ENCODE measurements at regions not wholly inside any gene's neighbourhood (a gene's known extent, or its start where the extent isn't known, plus 50 kb on each side); places are given as distances from the start of the nearest gene placed in this dataset.

DNA sequence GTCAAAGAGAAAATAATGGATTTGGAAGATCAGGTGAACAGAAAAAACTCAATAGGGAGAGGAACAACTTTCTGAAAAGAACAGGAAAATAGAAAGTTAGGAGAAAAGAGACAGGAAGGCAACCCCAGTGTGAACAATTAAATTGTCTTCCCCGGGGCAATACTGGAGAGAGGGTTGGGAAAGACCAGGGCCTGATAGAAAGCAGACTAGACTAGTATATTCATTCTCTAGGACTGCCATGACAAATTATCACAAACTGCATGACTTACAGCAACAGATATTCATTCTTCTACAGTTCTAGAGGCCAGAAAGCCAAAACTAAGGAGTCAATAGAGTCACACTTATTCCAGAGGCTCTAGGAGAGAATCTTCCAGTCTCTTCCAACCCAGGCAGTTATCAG lies 482.8 kb downstream of the SOX6 start:
- Histone ChIP-seq H2BK15ac (ENCODE audit: low read depth, low read length) (no peak overlapping the region), H2AK5ac (ENCODE audit: insufficient read length, low read length) (no peak overlapping the region), H3K23ac (ENCODE audit: insufficient read length, low read depth, low read length) (no peak overlapping the region), H2BK120ac (ENCODE audit: low read depth, low read length, poor library complexity, severe bottlenecking) (no peak overlapping the region), H2BK20ac (ENCODE audit: low read depth, low read length, poor library complexity, severe bottlenecking) (no peak overlapping the region), H3K27me3 (ENCODE audit: insufficient read depth, low read length) (no peaks in the 10 kb centered on the region), H2BK5ac (ENCODE audit: insufficient read length, low read length) (no peak overlapping the region), H2BK12ac (ENCODE audit: insufficient read length, low read depth, low read length) (no peak overlapping the region), H3K9me3 (ENCODE audit: control insufficient read depth, low read depth, low read length) (no peaks in the 10 kb centered on the region), H3K79me2 (ENCODE audit: insufficient read depth, low read length) (no peaks in the 10 kb centered on the region), H4K5ac (ENCODE audit: insufficient read length, low read depth, low read length) (no peak overlapping the region), H3K27ac (ENCODE audit: insufficient read length, low read depth, low read length) (no peak overlapping the region), H3K4ac (ENCODE audit: low read depth, low read length) (no peak overlapping the region), H4K8ac (replicated peaks; ENCODE audit: insufficient read length, low read depth, low read length) (no peak overlapping the region), H4K20me1 (ENCODE audit: control insufficient read depth, insufficient read depth, insufficient read length) (no peaks in the 10 kb centered on the region), H2AFZ (ENCODE audit: low read length) (no peak overlapping the region), H4K91ac (ENCODE audit: insufficient read length, low read depth, low read length) (no peak overlapping the region), H3K18ac (ENCODE audit: insufficient read length, low read depth, low read length) (no peak overlapping the region), H3K23me2 (ENCODE audit: insufficient read length, low read depth, low read length, poor library complexity, severe bottlenecking) (no peaks in the 10 kb centered on the region), H3K79me1 (ENCODE audit: insufficient read depth, low read depth, low read length, poor library complexity, severe bottlenecking) (no peaks in the 10 kb centered on the region), H3K4me1 (ENCODE audit: insufficient read depth, low read length) (peaks cover 13% of the 10 kb centered on the region), H3K4me2 (ENCODE audit: insufficient read depth, insufficient read length, low read length) (no peak overlapping the region), H3K9ac (ENCODE audit: extremely low read depth, insufficient read length, low read length) (no peak overlapping the region), H3T11ph (ENCODE audit: low read length) (no peak overlapping the region), H3K14ac (ENCODE audit: insufficient read depth, low read length) (no peak overlapping the region), H3K56ac (ENCODE audit: insufficient read length, low read depth, low read length) (no peak overlapping the region)
- WGBS (ENCODE audit: extremely low coverage, insufficient read length, low lambda C conversion rate) = no CpG with 5 or more reads among the region's 1 CpG
- peaks cover 0 to 7% (median 0%) of the 10 kb centered on the region in 3 experiments; a peak in 1 of 7 replicates for H3K36me3 Mint-ChIP-seq (ENCODE audit: insufficient read depth in 1 of 3, low read depth in 3 of 3)
- H3K4me3 Mint-ChIP-seq = no peak overlapping the region
- peaks cover 1% of the 10 kb centered on the region for H3K27me3 Mint-ChIP-seq (ENCODE audit: low read depth)
- peaks cover 29 to 30% of the 10 kb centered on the region in 2 experiments for H3K4me1 Mint-ChIP-seq
- no peak overlapping the region; a peak in 1 of 7 replicates for H3K27ac Mint-ChIP-seq
- no peak for DNase-seq
- peaks cover 3 to 4% of the 10 kb centered on the region in 2 experiments; a peak in 4 of 5 replicates for H3K9me3 Mint-ChIP-seq
- TF ChIP-seq, protein P1, sequence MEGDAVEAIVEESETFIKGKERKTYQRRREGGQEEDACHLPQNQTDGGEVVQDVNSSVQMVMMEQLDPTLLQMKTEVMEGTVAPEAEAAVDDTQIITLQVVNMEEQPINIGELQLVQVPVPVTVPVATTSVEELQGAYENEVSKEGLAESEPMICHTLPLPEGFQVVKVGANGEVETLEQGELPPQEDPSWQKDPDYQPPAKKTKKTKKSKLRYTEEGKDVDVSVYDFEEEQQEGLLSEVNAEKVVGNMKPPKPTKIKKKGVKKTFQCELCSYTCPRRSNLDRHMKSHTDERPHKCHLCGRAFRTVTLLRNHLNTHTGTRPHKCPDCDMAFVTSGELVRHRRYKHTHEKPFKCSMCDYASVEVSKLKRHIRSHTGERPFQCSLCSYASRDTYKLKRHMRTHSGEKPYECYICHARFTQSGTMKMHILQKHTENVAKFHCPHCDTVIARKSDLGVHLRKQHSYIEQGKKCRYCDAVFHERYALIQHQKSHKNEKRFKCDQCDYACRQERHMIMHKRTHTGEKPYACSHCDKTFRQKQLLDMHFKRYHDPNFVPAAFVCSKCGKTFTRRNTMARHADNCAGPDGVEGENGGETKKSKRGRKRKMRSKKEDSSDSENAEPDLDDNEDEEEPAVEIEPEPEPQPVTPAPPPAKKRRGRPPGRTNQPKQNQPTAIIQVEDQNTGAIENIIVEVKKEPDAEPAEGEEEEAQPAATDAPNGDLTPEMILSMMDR (conservative IDR thresholded peaks at IDR 0.05) = no peak

All from H9 (cell line).